ENCODE measurements at regions not wholly inside any gene's neighbourhood (a gene's known extent, or its start where the extent isn't known, plus 50 kb on each side); places are given as distances from the start of the nearest gene placed in this dataset.

GRCh38 chr6:40804905-40805304 lies 217.7 kb upstream of the LRFN2 start:
- peak in 1 of 2 donors; percentile 20 for TF ChIP-seq CTCF (conservative IDR thresholded peaks at IDR 0.05 in 1 of 2, IDR thresholded peaks at IDR 0.05 in 1 of 2; ENCODE audit: low read depth in 1 of 2, low read length in 2 of 2)
- no peak for TF ChIP-seq EZH2 (IDR thresholded peaks at IDR 0.05; ENCODE audit: low read length, missing control alignments)

Measured in fibroblast of lung (primary cell).